ENCODE measurements at regions not wholly inside any gene's neighbourhood (a gene's known extent, or its start where the extent isn't known, plus 50 kb on each side); places are given as distances from the start of the nearest gene placed in this dataset.

- TF ChIP-seq, protein P1, sequence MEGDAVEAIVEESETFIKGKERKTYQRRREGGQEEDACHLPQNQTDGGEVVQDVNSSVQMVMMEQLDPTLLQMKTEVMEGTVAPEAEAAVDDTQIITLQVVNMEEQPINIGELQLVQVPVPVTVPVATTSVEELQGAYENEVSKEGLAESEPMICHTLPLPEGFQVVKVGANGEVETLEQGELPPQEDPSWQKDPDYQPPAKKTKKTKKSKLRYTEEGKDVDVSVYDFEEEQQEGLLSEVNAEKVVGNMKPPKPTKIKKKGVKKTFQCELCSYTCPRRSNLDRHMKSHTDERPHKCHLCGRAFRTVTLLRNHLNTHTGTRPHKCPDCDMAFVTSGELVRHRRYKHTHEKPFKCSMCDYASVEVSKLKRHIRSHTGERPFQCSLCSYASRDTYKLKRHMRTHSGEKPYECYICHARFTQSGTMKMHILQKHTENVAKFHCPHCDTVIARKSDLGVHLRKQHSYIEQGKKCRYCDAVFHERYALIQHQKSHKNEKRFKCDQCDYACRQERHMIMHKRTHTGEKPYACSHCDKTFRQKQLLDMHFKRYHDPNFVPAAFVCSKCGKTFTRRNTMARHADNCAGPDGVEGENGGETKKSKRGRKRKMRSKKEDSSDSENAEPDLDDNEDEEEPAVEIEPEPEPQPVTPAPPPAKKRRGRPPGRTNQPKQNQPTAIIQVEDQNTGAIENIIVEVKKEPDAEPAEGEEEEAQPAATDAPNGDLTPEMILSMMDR (IDR thresholded peaks at IDR 0.05), result no peak
- TF ChIP-seq POLR2AphosphoS5 (IDR thresholded peaks at IDR 0.05) (no peak), POLR2A (IDR thresholded peaks at IDR 0.05) (no peak)
These were observed 465.5 kb upstream of the FSHR start for GRCh38 chr2:49619804-49620203.
